Testis (tissue), 2 donors: ENCODE measurements at regions not wholly inside any gene's neighbourhood (a gene's known extent, or its start where the extent isn't known, plus 50 kb on each side); places are given as distances from the start of the nearest gene placed in this dataset.

Source experiments
- DNase-seq: peaks from one replicate; pipeline ENCODE4 v3.0.0-alpha.2; 2019
- H3K27ac ChIP-seq, 2 donors: fragments of 200-600 bp; sonication (generic); one replicate each; pipeline ENCODE4 v1.5.1; 2019
- H3K27me3 ChIP-seq: fragments of 200-600 bp; sonication (generic); one replicate; pipeline ENCODE4 v1.5.1; 2019
- H3K36me3 ChIP-seq: fragments of 200-600 bp; sonication (generic); one replicate; pipeline ENCODE4 v1.5.1; 2017; ENCODE audit warnings: low read depth; ENCODE audit errors: missing control alignments
- H3K4me1 ChIP-seq: fragments of 200-600 bp; sonication (generic); one replicate; pipeline ENCODE4 v1.5.1; 2019
- H3K4me3 ChIP-seq, 2 donors: fragments of 200-600 bp; sonication (generic); one replicate each; pipeline ENCODE4 v1.5.1; 2017 to 2019
- H3K9me3 ChIP-seq: fragments of 200-600 bp; sonication (generic); one replicate; pipeline ENCODE4 v1.5.1; 2017
- CTCF ChIP-seq, 3 experiments: fragments of 450-650 bp in 2 of 3; fragments of 200-600 bp in 1 of 3; sonication (generic) in 1 of 3; IDR thresholded peaks; one replicate each; pipeline ENCODE4 v1.5.1; 2016 to 2019; ENCODE audit warnings: antibody characterized with exemption in 3 of 3, mild to moderate bottlenecking in 2 of 3, moderate library complexity in 1 of 3
- POLR2A ChIP-seq: fragments of 450-650 bp; IDR thresholded peaks from one replicate; pipeline ENCODE4 v1.6.1; 2017; ENCODE audit warnings: antibody characterized with exemption, mild to moderate bottlenecking, moderate library complexity
- WGBS, 2 donors: methylation state at CpG; one replicate each; pipeline ENCODE4 v1.1.5; 2018; 5-methylcytosine and 5-hydroxymethylcytosine counted together
- intact Hi-C: fragments of 100-400 bp; cut with DNase I; formaldehyde crosslinking; loops from one replicate; pipeline ENCODE4 v1.15.1; 2023; ENCODE audit warnings: low total_unique reads

- 29 to 52% methylated on average over 1 of the region's 1 CpG for WGBS, 2 donors
- intact Hi-C loops, result no loop called here
- Histone ChIP-seq H3K4me3 (no peak overlapping the region), H3K27me3 (no peaks in the 10 kb centered on the region), H3K4me1 (peaks cover 13% of the 10 kb centered on the region), H3K9me3 (no peaks in the 10 kb centered on the region), H3K27ac (no peak overlapping the region), H3K36me3 (no peaks in the 10 kb centered on the region)
- no peak for DNase-seq
- TF ChIP-seq CTCF (IDR thresholded peaks at IDR 0.05) (no peak), POLR2A (no peak)
Measured at GRCh38 chr5:103472830-103473229, 89.8 kb downstream of the NUDT12 start.

GRCh38 chr5:103472265-103472664 is 90.3 kb downstream of the NUDT12 start:
- Histone ChIP-seq H3K4me3 (no peak overlapping the region), H3K9me3 (no peaks in the 10 kb centered on the region), H3K36me3 (no peaks in the 10 kb centered on the region), H3K27me3 (no peaks in the 10 kb centered on the region), H3K4me1 (peaks cover 13% of the 10 kb centered on the region), H3K27ac (no peak overlapping the region)
- no peak for TF ChIP-seq CTCF (IDR thresholded peaks at IDR 0.05)
- TF ChIP-seq POLR2A, result no peak
- 24 to 49% methylated on average over 1 of the region's 1 CpG for WGBS, 2 donors
- no peak for DNase-seq
- intact Hi-C loops, result no loop called here

- Histone ChIP-seq H3K9me3 (no peaks in the 10 kb centered on the region), H3K27ac (no peak overlapping the region), H3K4me3 (no peak overlapping the region), H3K36me3 (no peaks in the 10 kb centered on the region), H3K27me3 (no peaks in the 10 kb centered on the region), H3K4me1 (peaks cover 13% of the 10 kb centered on the region)
- DNase-seq, result no peak
- 73 to 85% methylated on average over 3 of the region's 3 CpGs for WGBS, 2 donors
- no peak for TF ChIP-seq CTCF (IDR thresholded peaks at IDR 0.05)
- no peak for TF ChIP-seq POLR2A
- intact Hi-C loops, result no loop called here
Measured at GRCh38 chr5:103469288-103470040, 93.1 kb downstream of the NUDT12 start.

- no peak for DNase-seq
- no peaks in the 10 kb centered on the region for H3K36me3 ChIP-seq
Measured at GRCh38 chr5:103467831-103468230, 94.8 kb downstream of the NUDT12 start.

More at GRCh38 chr5:103467831-103468230, 94.8 kb downstream of the NUDT12 start:
- Histone ChIP-seq H3K27me3 (no peaks in the 10 kb centered on the region), H3K4me3 (no peak overlapping the region), H3K27ac (no peak overlapping the region), H3K9me3 (no peaks in the 10 kb centered on the region), H3K4me1 (peaks cover 6% of the 10 kb centered on the region)
- 86 to 92% methylated on average over 3 of the region's 3 CpGs for WGBS, 2 donors
- TF ChIP-seq CTCF (IDR thresholded peaks at IDR 0.05) (no peak), POLR2A (no peak)
- intact Hi-C loops, result no loop called here
